Fibroblast of skin of left biceps (primary cell): ENCODE measurements at regions not wholly inside any gene's neighbourhood (a gene's known extent, or its start where the extent isn't known, plus 50 kb on each side); places are given as distances from the start of the nearest gene placed in this dataset.
"Not testable (repeated sequence)": the region's sequence is repeated elsewhere in the genome, so short reads cannot be mapped to it uniquely, and the experiment has no call there.

Experiments used
- DNase-seq, 2 experiments: peaks; one replicate each; pipeline ENCODE4 v3.0.0-alpha.2; 2013; ENCODE audit warnings: low read depth in 2 of 2

DNA sequence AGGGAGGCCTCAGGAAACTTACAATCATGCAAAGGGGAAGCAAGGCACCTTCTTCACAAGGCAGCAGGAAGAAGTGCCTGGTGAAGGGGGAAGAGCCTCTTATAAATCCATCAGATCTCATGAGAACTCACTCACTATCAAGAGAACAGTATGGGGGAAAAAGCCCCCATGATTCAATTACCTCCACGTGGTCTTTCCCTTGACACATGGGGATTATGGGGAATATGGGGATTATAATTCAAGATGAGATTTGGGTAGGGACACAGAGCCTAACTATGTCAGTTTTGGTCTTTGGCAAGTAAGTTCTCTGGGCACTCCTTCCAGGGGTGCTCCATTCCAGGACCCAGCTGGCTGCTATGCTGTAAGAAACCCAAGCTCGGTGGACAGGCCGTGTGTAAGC is 275.3 kb upstream of the TUT7 start:
- no peak for DNase-seq

DNA sequence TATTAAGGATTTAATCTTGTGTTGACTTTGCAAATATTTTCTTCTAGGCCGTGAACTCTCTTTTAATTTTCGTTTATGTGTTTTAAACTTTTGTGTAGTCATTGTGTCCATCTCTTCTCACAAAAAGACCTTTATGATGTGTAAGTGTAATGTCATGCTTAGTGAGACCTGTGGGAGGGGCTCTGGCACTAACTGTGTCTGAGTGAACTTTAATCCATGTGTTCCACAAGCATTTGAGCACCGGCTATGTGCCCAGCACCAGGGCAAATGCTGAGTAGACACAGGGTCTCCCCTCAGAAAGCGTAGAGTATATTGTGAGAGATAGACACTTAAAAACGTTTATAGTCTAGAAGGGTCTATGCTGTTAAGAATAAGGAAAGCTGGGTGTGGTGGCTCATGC is 272.6 kb upstream of the TUT7 start:
- DNase-seq = no peak

DNA sequence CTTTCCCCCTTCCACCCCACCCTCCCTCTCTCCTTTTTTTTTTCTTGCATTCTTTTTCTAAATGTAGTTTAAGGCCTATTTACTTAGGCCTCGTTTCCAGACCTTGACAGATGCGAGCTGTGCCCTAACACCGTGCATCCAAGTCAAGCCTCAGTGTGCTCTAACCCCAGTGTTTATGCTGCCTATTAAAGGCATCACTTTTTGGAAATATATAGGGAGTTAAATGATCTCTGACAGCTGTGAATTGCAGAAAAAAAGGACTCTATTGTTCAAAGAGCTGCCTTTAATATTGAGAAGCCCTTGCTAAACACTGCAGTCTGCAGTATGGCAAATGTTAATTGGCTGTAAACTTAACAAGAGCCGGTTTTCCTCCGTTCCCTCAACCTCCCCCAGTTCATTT is 270.4 kb upstream of the TUT7 start:
- no peak for DNase-seq

DNA sequence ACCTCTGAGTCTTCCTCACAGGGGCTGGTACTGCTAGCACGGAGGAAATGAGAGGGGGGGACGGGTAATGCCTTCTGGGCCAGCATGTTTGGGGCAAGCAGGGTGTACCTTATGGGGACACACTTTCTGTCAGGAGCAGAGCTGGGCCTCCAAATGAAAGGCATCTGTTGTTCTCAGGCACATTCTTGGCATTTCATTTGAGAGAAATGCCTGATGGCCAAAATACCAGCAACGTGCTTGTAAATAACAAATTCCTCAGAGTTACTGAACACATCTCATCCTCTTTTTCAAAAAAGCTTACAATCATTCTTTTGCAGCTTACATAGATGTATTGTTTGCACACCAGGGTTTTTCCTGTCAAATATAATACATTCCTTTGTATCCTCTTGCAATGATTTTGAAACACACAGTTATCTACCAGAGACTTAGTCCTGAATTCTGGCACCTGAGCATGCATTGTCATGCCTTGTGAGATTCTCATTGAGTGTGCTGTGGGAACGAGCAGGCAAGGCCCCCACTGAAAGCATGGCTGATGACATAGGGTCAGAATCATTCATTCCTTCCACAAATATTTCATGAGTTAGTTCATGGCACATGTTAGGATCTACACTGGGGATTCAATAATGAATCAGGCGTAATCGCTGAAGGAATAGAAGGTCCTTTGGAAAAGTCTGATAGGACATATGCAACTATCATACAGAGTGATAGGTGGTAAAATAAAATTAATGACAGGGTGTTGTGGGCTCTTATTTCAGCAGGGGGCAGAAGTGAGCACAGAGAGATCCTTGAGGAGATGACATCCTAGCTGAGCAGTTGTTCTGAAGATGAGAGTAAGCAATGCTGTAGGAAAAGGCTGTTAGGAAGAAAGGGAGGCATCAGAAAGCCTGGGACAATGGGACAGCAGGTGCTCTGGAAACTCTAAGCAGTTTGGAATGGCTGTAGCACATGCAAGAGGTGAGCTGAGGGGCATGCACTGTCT is 260.9 kb upstream of the TUT7 start:
- peak; percentile 88 to 91 for DNase-seq

DNA sequence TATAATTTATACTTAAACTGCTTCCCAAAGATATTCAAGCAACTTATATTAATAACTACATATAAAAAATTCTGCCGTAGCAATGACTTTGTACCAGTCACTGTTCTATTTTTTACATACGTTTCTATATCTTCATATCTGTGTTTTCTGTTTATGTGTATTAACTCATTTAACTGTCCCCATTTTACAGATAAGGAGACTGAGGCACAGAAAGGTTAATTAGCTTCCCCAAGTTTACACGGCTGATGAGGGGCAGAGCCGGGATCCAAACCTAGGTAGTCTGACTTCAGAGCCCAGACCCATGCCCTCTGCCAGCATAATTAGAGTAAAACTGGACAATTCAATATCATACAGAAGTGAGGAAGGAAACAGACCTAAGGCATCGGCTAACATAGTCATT is 259.7 kb upstream of the TUT7 start:
- DNase-seq = no peak

DNA sequence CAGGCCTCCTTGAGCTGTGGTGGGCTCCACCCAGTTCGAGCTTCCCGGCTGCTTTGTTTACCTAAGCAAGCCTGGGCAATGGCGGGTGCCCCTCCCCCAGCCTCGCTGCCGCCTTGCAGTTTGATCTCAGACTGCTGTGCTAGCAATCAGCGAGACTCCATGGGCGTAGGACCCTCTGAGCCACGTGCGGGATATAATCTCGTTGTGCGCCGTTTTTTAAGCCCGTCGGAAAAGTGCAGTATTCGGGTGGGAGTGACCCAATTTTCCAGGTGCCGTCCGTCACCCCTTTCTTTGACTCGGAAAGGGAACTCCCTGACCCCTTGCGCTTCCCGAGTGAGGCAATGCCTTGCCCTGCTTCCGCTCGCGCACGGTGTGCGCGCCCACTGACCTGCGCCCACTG is 257.3 kb upstream of the TUT7 start:
- DNase-seq = not testable (repeated sequence)

DNA sequence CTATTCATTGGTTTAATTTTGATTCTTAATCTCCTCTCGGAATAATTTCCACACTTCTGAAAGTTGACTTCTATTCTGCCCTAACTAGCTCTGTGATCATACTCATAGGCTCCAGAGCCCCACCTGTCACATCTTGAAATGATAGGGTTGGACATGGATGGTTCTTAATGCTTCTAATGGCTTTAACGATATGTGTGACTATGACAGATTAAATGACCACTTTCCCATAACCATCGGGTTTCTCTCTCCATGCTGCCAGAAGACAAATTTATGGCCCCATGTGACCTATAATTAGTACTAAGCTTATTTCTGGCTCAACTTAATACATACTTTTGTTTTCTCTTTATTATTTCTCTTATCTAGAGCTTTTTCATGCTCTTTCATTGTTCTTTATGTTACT is 251.1 kb upstream of the TUT7 start:
- DNase-seq = no peak

DNA sequence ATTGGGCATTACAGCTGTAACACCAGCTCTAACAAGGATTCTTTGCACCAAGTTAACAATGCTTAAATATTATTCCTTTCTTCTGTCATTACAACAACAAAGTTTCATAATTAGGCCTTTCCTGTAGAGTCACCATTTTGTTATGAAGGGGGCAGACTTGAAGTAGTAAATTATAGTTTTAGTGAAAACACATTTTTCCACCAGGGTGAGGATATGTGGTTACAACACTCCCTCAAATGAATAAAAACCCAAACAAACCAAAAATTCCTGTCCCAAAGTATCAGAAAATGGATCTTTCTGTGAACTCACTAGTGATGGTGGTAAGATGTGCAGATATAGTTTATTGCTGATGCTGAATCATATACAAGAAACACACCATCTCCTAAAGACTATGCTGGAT is 250.5 kb upstream of the TUT7 start:
- DNase-seq = peak; percentile 92 to 93

DNA sequence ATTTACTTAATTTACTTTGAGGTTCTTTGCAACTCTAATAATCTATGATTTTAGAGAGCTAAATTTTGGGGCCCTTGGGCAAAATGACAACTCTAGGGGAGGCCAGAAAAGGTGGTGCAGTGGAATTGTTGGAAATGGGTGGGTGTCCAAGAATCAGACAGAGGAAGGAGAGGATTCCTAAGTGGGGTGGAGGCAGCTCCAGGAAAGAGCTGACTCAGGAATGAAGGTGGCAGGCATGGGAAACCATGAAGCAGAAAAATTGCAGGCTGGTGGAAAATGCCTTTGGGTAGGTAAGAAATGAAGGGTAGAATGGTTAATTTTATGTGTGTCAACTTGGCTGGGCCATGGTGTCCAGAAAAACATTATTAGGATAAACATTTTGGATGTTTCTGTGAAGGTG is 248.5 kb upstream of the TUT7 start:
- no peak for DNase-seq

DNA sequence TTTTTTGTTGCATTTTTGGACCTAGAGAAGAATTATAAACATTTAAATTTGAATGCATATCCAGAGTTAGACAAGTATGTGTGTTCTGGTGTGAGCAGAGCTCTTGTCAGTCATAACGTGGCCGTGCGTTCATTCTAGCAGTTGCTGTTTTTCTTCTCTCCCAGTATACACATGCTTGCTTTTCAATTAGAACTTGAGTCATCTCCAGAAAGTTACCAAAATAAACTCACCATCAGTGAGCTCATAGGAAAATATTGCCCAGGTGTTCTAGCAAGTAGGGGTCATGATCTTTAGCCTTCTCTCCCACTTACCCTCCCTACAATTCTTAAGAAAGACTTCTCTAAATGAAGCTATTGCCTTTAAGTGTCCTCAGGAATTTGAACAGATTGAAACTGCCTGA is 247.5 kb upstream of the TUT7 start:
- no peak for DNase-seq

DNA sequence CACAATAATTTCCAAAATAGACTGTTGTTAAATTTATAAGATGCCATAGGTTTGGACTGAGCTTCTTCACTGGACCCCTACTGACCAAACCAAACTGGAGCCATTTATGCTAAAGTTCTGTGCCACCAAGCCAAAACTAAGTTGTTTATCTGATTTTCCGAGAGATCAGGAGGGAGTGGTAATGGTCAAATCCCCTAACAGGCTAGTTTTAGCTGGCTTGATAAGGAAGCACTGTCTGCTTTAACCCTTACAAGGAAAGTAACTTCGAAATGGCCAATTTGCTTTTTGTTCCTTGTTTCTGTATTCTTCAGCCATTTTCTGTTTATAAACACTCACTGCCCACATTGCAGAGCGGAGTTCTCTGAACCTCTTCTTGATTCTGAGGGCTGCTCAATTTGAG is 246.8 kb upstream of the TUT7 start:
- DNase-seq = no peak

DNA sequence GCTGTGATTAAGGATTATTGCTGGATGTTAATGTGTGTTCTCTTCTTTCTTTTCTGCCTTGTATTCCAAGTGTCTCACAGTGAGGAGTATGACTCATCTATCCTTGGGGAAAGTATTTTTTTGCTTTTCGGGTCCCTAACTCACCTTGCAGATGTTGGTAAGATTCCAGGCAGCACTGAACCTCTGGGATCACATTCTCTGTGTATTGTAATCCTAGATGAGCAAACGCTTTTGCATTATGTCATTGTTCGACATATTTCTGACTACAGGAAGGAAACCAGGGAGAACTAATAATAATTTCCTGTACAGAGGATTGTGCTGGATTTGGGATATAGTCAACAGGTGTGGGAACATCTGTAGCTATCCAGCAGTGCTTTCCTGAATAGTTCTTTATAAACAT is 246.1 kb upstream of the TUT7 start:
- peak; percentile 34 to 39 for DNase-seq

DNA sequence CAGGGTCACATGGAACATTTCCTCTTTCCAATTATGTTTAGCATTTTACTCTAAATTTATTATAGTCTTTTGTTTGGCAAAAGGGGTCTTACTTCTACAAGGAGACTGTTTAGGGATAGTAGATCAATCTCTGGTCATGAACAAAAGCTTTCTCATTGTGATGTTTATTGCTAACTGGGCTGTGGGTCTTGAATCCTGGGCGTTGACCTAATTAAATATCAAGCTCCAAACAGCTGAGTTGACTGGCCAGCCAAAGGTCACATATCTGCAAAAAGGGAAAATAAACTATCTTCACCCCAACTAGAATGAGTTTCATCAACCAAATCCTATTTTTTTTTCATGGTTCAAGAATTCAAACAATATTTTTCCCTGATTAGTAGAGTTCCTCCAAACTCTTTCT is 245.4 kb upstream of the TUT7 start:
- no peak for DNase-seq

DNA sequence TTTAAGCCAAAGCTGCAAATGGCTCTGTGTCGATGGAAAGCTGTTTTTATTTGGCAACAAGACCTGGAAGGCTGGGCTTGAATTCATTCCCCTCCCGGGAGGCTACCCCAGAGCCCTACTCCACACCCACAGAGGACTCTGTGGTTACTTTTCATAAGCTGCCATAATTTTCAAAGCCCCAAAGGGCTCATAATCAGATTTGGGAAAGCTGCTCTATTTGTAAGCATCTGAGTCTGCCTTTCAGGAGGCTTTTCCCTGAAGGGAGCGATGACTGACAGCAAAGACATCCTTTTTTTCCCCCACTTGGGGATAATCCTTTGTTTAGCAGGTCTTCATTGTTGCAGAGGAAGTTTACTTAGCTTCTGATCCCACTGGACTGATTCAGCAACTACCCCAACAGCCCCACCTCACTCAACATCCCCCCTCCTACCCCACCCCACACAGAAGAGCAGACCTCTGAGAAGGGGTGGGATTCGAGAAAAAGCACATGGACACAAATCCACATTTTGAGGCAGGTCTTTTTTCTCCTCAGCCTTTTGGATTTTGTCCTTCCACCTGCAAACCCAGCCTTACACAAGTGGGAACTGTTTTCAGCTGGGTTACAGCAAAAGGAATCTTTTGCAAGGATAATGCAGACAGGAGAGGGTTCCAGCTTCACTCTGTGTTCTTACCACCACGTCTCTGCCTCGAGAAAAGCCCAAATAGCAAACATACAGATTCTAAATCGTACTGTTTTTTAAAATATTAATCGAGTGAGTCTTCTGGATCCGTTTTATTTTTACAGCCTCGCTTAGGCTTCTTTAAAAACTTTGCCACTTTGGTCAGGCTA is 244.4 kb upstream of the TUT7 start:
- DNase-seq = peak; percentile 54 to 58

DNA sequence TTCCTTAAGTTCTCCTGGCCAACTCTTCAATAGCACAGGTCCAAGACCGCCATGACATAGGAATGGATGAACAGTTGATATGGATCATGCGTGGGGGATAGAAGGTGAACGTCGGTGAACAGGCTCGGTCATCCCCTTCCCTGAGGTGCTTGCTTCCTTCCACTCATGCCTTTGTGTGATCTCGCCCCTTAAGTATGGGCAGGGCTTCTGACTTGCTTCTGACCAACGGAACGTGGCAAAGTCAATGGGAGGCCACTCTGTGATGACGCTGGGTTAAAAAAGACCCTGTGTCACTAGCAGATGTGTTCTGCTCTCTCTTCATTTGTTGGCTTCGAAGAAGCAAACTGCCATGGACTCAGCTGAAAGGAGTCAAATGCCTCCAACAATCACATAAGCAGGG is 240.5 kb upstream of the TUT7 start:
- DNase-seq = no peak

DNA sequence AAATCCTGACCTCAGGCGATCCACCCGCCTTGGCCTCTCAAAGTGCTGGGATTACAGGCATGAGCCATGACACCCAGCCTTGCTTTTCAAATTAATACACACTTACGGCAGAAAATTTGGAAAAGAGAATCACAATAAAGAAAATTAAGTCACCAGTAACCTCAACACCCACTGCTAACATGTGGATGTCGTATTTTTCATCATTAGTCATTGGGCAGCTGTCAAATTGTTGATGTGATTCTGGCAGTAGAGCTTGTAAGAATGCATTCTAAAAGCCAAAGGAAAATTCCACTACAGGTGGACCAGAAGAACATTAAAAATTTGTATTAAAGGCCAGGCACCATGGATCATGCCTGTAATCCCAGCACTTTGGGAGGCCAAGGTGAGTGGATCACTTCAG is 237.3 kb upstream of the TUT7 start:
- DNase-seq = no peak

DNA sequence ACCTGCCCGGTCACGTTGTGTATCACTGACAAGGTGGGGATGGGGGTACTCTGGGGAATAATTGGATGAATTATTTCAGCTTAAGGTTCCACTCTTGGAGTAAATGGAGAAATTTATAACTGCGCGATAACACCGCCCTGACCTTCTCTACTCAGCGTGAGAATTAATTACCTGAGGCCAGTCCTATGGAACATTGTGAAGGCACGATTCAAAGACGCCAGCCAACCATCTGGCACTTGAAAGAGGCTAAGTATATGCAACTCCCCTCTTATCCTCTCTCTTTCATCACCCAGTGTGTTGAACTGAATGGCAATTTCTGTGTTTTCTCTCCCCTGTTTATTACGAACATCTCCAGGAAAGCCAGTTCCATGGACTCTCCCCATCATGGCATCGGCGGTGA is 235.5 kb upstream of the TUT7 start:
- DNase-seq = no peak

DNA sequence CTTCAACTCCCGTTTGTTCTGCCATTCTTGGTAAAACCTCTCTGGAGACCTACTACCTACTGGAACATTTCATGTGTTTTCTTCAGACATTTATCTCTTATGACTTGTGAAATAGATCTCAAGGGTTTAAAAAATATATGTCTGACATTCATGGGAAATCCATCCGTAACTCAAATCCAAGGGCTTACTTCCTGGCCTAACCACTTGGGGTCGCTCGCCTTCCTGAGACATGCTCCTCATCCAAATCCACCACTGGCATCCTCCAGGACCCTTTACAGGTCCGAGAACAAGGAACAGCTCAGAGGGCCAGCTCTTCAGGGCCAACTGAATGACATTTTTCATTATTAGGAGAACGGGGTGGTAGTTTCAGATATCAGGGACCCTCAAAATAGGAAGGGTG is 235.1 kb upstream of the TUT7 start:
- DNase-seq = no peak

DNA sequence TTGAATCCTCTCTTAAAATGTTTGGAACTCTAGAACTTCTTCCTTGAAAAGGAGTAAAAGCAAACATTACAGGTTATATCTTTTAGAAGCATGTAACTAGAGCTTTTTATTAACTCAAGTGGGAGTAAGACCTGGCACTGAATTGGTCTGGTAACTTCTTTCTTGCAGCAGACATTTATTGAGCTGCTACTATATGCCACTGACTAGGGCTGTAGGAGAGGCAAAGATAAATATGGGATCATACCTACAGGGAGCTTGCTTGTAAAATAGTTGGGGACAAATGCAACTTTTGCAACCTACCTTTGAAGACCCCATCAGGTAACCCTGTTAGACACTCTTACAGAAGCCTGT is 231.9 kb upstream of the TUT7 start:
- no peak for DNase-seq

DNA sequence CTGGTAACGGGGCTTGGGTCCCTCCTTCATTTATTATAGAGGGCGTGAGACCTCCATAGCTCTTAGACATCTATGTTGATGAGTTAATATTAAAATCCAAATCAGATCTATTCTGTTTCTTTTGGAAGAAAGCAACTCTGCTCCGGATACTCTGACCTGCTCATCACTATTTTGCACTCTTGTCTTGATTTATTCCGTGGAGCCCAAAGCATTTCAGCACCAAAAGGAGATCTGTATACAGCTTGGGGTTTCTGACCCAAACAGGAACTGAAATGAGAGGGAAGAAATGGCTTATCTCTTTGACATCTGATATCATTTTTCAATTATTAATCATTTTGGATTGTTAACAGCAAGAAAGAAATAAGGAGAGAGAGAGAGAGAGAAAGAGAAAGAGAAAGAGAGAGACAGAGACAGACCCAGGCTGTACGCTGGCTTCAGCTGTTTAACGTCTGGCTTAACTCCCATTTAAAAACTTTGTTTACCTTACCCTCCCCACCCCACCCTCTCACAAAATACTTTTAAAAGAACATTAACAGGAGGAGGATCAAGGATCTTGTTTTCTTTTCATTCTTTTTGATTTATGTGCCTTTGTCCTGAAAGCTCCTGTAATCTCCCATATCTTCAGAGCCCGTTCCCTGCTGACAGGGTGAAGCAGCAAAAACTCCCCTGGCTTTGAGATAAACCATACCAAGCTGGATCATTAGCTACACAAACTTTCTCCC is 231.4 kb upstream of the TUT7 start:
- no peak for DNase-seq

DNA sequence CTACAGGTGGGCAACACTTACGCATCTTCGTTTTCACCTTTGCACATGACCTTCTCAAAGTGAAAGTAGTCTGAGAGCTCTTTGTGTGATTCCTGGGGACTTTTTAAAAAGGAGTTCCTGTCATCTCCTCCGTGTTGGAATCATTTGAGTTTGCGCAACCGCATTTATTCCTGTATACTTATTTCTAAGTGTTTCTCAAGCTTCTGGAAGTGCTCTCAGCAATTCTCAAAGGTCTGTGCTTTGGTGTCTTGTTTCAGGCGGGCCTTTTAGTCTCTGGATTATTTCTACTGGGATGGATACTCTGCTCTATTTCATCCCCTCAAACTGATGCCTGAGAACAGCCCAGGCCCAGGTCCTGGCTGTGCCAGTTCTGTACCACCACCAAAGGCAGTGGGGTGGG is 226.5 kb upstream of the TUT7 start:
- DNase-seq = no peak

DNA sequence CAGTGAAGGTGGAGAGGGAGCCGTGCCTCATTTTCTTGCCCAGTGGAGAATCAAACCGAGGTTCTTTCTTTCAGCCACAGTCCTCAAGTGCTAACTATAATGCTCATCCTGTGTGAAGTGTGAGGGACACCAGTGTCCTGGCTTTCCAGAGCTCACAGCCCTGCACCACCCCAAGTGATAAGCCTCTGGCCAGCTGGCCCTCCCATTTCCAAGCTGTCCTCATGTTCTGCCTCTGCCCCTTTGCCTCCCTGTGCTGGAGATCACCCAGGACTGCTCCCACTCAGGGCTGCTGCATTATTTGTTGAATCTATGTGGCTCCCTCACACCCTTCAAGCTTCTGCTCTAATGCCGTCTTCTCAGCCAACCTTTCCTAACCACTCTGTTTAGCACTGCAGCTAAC is 224.5 kb upstream of the TUT7 start:
- DNase-seq = no peak
